ENCODE measurements at regions not wholly inside any gene's neighbourhood (a gene's known extent, or its start where the extent isn't known, plus 50 kb on each side); places are given as distances from the start of the nearest gene placed in this dataset.

- Histone ChIP-seq H3K4me3 (no peak overlapping the region), H4K20me1 (no peaks in the 10 kb centered on the region), H3K4me2 (peak overlapping the region; percentile 41 to 70 (median 53); a peak in 19 of 22 replicates), H3K9ac (no peak overlapping the region), H3K27ac (peak overlapping the region in 3 of 11 experiments; percentile 31 to 53 (median 35); a peak in 5 of 22 replicates), H3K9me3 (replicated peaks in 1 of 11) (peaks cover 0 to 11% (median 0%) of the 10 kb centered on the region in 11 experiments; a peak in 4 of 22 replicates), H3K4me1 (peaks cover 26 to 82% (median 75%) of the 10 kb centered on the region in 10 experiments), H3K36me3 (no peaks in the 10 kb centered on the region), H3K27me3 (peaks cover 0 to 54% (median 0%) of the 10 kb centered on the region in 11 experiments; a peak in 9 of 22 replicates)
- no peak for TF ChIP-seq Cebpa-rat (IDR thresholded peaks at IDR 0.05)
These were observed 222.4 kb downstream of the TTLL2 start for GRCh38 chr6:167547328-167547692.

GRCh38 chr6:167547751-167548150 lies 222.9 kb downstream of the TTLL2 start:
- peaks cover 0 to 57% (median 0%) of the 10 kb centered on the region in 11 experiments; a peak in 9 of 22 replicates for H3K27me3 ChIP-seq
- H3K4me1 ChIP-seq, result peaks cover 26 to 82% (median 73%) of the 10 kb centered on the region in 10 experiments
- H4K20me1 ChIP-seq, result no peaks in the 10 kb centered on the region
- no peak for TF ChIP-seq Cebpa-rat (IDR thresholded peaks at IDR 0.05)
- H3K4me3 ChIP-seq, result no peak overlapping the region
- H3K9ac ChIP-seq, result no peak overlapping the region
- peak overlapping the region in 3 of 11 experiments; percentile 31 to 53 (median 35); a peak in 5 of 22 replicates for H3K27ac ChIP-seq
- no peaks in the 10 kb centered on the region for H3K36me3 ChIP-seq
- peak overlapping the region; percentile 41 to 70 (median 53); a peak in 20 of 22 replicates for H3K4me2 ChIP-seq
- H3K9me3 ChIP-seq (replicated peaks in 1 of 11), result peaks cover 0 to 11% (median 0%) of the 10 kb centered on the region in 11 experiments; a peak in 4 of 22 replicates

GRCh38 chr6:167548451-167548850 lies 223.6 kb downstream of the TTLL2 start:
- Histone ChIP-seq H3K4me3 (no peak overlapping the region), H3K9me3 (replicated peaks in 1 of 11) (peaks cover 0 to 11% (median 0%) of the 10 kb centered on the region in 11 experiments; a peak in 4 of 22 replicates), H3K4me1 (peaks cover 23 to 75% (median 66%) of the 10 kb centered on the region in 10 experiments), H3K27me3 (peaks cover 0 to 58% (median 0%) of the 10 kb centered on the region in 11 experiments; a peak in 9 of 22 replicates), H3K4me2 (peak overlapping the region in 10 of 11 experiments; percentile 38 to 70 (median 53); a peak in 17 of 22 replicates), H3K27ac (no peak overlapping the region), H3K36me3 (no peaks in the 10 kb centered on the region), H4K20me1 (no peaks in the 10 kb centered on the region), H3K9ac (no peak overlapping the region)
- TF ChIP-seq Cebpa-rat (IDR thresholded peaks at IDR 0.05), result no peak

GRCh38 chr6:167549213-167549612 lies 224.3 kb downstream of the TTLL2 start:
- H3K27ac ChIP-seq, result no peak overlapping the region
- no peaks in the 10 kb centered on the region for H4K20me1 ChIP-seq
- no peak overlapping the region for H3K9ac ChIP-seq
- no peak for TF ChIP-seq Cebpa-rat (IDR thresholded peaks at IDR 0.05)
- peaks cover 0 to 11% (median 0%) of the 10 kb centered on the region in 11 experiments; a peak in 4 of 22 replicates for H3K9me3 ChIP-seq (replicated peaks in 1 of 11)
- no peak overlapping the region for H3K4me3 ChIP-seq
- H3K4me2 ChIP-seq, result peak overlapping the region in 5 of 11 experiments; percentile 4 to 68 (median 48); a peak in 7 of 22 replicates
- peaks cover 15 to 67% (median 58%) of the 10 kb centered on the region in 10 experiments for H3K4me1 ChIP-seq
- no peaks in the 10 kb centered on the region for H3K36me3 ChIP-seq
- H3K27me3 ChIP-seq, result peaks cover 0 to 55% (median 0%) of the 10 kb centered on the region in 11 experiments; a peak in 9 of 22 replicates

GRCh38 chr6:167550941-167551627 lies 226.2 kb downstream of the TTLL2 start:
- TF ChIP-seq Cebpa-rat (IDR thresholded peaks at IDR 0.05), result no peak
- Histone ChIP-seq H3K27ac (no peak overlapping the region), H3K4me2 (peak overlapping the region in 6 of 11 experiments; percentile 17 to 53 (median 46); a peak in 9 of 22 replicates), H3K9me3 (replicated peaks in 1 of 11) (peaks cover 16 to 24% (median 17%) of the 10 kb centered on the region in 11 experiments), H3K4me3 (no peak overlapping the region), H3K4me1 (peaks cover 9 to 49% (median 40%) of the 10 kb centered on the region in 10 experiments; a peak in 19 of 20 replicates), H3K27me3 (peaks cover 0 to 40% (median 0%) of the 10 kb centered on the region in 11 experiments; a peak in 9 of 22 replicates), H3K9ac (no peak overlapping the region), H3K36me3 (no peaks in the 10 kb centered on the region), H4K20me1 (no peaks in the 10 kb centered on the region)

- no peaks in the 10 kb centered on the region for H3K36me3 ChIP-seq
- peaks cover 9 to 42% (median 33%) of the 10 kb centered on the region in 10 experiments; a peak in 19 of 20 replicates for H3K4me1 ChIP-seq
- H3K27me3 ChIP-seq, result peaks cover 0 to 36% (median 0%) of the 10 kb centered on the region in 11 experiments; a peak in 9 of 22 replicates
- no peaks in the 10 kb centered on the region for H4K20me1 ChIP-seq
- H3K27ac ChIP-seq, result no peak overlapping the region
- peak overlapping the region in 7 of 11 experiments; percentile 2 to 53 (median 44); a peak in 11 of 22 replicates for H3K4me2 ChIP-seq
- H3K4me3 ChIP-seq, result no peak overlapping the region
- peaks cover 20 to 25% (median 23%) of the 10 kb centered on the region in 11 experiments for H3K9me3 ChIP-seq (replicated peaks in 1 of 11)
- no peak overlapping the region for H3K9ac ChIP-seq
- TF ChIP-seq Cebpa-rat (IDR thresholded peaks at IDR 0.05), result no peak
These were observed 226.9 kb downstream of the TTLL2 start for GRCh38 chr6:167551628-167552257.

- Histone ChIP-seq H3K9me3 (replicated peaks in 1 of 11) (peaks cover 20 to 29% (median 27%) of the 10 kb centered on the region in 11 experiments), H3K4me2 (peak overlapping the region in 6 of 11 experiments; percentile 2 to 53 (median 46); a peak in 8 of 22 replicates), H4K20me1 (no peaks in the 10 kb centered on the region), H3K4me1 (peaks cover 6 to 40% (median 31%) of the 10 kb centered on the region in 10 experiments; a peak in 19 of 20 replicates), H3K36me3 (no peaks in the 10 kb centered on the region), H3K27ac (no peak overlapping the region), H3K27me3 (peaks cover 0 to 36% (median 0%) of the 10 kb centered on the region in 11 experiments; a peak in 9 of 22 replicates), H3K9ac (no peak overlapping the region), H3K4me3 (no peak overlapping the region)
- TF ChIP-seq Cebpa-rat (IDR thresholded peaks at IDR 0.05), result no peak
These were observed 227.4 kb downstream of the TTLL2 start for GRCh38 chr6:167552258-167552630.

- peaks cover 6 to 40% (median 29%) of the 10 kb centered on the region in 10 experiments for H3K4me1 ChIP-seq
- no peaks in the 10 kb centered on the region for H4K20me1 ChIP-seq
- no peak overlapping the region for H3K27ac ChIP-seq
- H3K36me3 ChIP-seq, result no peaks in the 10 kb centered on the region
- 0 out of 22 replicates have a peak overlapping the region, but pooled peaks of 1 of the 11 experiments have one; percentile 11 for H3K4me2 ChIP-seq
- H3K27me3 ChIP-seq, result peaks cover 0 to 36% (median 0%) of the 10 kb centered on the region in 11 experiments; a peak in 9 of 22 replicates
- no peak overlapping the region for H3K4me3 ChIP-seq
- H3K9me3 ChIP-seq (replicated peaks in 1 of 11), result peaks cover 20 to 32% (median 29%) of the 10 kb centered on the region in 11 experiments
- no peak for TF ChIP-seq Cebpa-rat (IDR thresholded peaks at IDR 0.05)
- no peak overlapping the region for H3K9ac ChIP-seq
These were observed 228.3 kb downstream of the TTLL2 start for GRCh38 chr6:167552961-167553735.
